ENCODE measurements at regions not wholly inside any gene's neighbourhood (a gene's known extent, or its start where the extent isn't known, plus 50 kb on each side); places are given as distances from the start of the nearest gene placed in this dataset.

GRCh38 chr10:4006051-4006450 is 221.0 kb upstream of the KLF6 start:
- Mint-ChIP-seq H3K4me3 (no peak overlapping the region), H3K36me3 (ENCODE audit: low read depth) (no peaks in the 10 kb centered on the region), H3K27ac (no peak overlapping the region), H3K9me3 (no peaks in the 10 kb centered on the region), H3K4me1 (peaks cover 13% of the 10 kb centered on the region), H3K27me3 (no peaks in the 10 kb centered on the region)
- ChIA-PET POLR2A (no interaction called here), CTCF (no interaction called here)
- TF ChIP-seq CTCF (IDR thresholded peaks at IDR 0.05): no peak
- intact Hi-C loops (cut with micrococcal nuclease): no loop called here
- DNase-seq (no peak), ATAC-seq (ENCODE audit: low read depth) (no peak)

- Mint-ChIP-seq H3K9me3 (peaks cover 7% of the 10 kb centered on the region), H3K4me3 (no peak overlapping the region), H3K27ac (no peak overlapping the region), H3K27me3 (no peaks in the 10 kb centered on the region), H3K36me3 (ENCODE audit: low read depth) (peaks cover 4% of the 10 kb centered on the region), H3K4me1 (peaks cover 13% of the 10 kb centered on the region)
- ChIA-PET POLR2A (no interaction called here), CTCF (no interaction called here)
- TF ChIP-seq CTCF (IDR thresholded peaks at IDR 0.05): no peak
- ATAC-seq (ENCODE audit: low read depth): no peak
- intact Hi-C loops (cut with micrococcal nuclease): no loop called here
- no peak for DNase-seq
Measured at GRCh38 chr10:4004990-4005389, 220.0 kb upstream of the KLF6 start.

GRCh38 chr10:4004144-4004543 is 219.1 kb upstream of the KLF6 start:
- Mint-ChIP-seq H3K36me3 (ENCODE audit: low read depth) (peaks cover 5% of the 10 kb centered on the region), H3K27ac (no peak overlapping the region), H3K9me3 (peaks cover 9% of the 10 kb centered on the region), H3K27me3 (no peaks in the 10 kb centered on the region), H3K4me3 (no peak overlapping the region), H3K4me1 (peaks cover 13% of the 10 kb centered on the region)
- DNase-seq: no peak
- intact Hi-C loops (cut with micrococcal nuclease): no loop called here
- CTCF ChIA-PET: no interaction called here
- no peak for ATAC-seq (ENCODE audit: low read depth)
- POLR2A ChIA-PET: no interaction called here
- no peak for TF ChIP-seq CTCF (IDR thresholded peaks at IDR 0.05)

GRCh38 chr10:4003348-4003973 is 218.5 kb upstream of the KLF6 start:
- no peak overlapping the region for H3K27ac Mint-ChIP-seq
- H3K4me1 Mint-ChIP-seq: peaks cover 13% of the 10 kb centered on the region
- peaks cover 5% of the 10 kb centered on the region for H3K36me3 Mint-ChIP-seq (ENCODE audit: low read depth)
- POLR2A ChIA-PET: no interaction called here
- intact Hi-C loops (cut with micrococcal nuclease): no loop called here
- no peak for DNase-seq
- H3K9me3 Mint-ChIP-seq: peaks cover 9% of the 10 kb centered on the region
- CTCF ChIA-PET: no interaction called here
- no peak overlapping the region for H3K4me3 Mint-ChIP-seq
- peak; percentile 25 for ATAC-seq (ENCODE audit: low read depth)
- H3K27me3 Mint-ChIP-seq: no peaks in the 10 kb centered on the region
- no peak for TF ChIP-seq CTCF (IDR thresholded peaks at IDR 0.05)

GRCh38 chr10:4001811-4002210 is 216.8 kb upstream of the KLF6 start:
- ChIA-PET CTCF (no interaction called here), POLR2A (no interaction called here)
- H3K27me3 Mint-ChIP-seq: no peaks in the 10 kb centered on the region
- H3K27ac Mint-ChIP-seq: no peak overlapping the region
- no peak overlapping the region for H3K4me3 Mint-ChIP-seq
- TF ChIP-seq CTCF (IDR thresholded peaks at IDR 0.05): no peak
- intact Hi-C loops (cut with micrococcal nuclease): no loop called here
- peaks cover 9% of the 10 kb centered on the region for H3K9me3 Mint-ChIP-seq
- ATAC-seq (ENCODE audit: low read depth) (no peak), DNase-seq (no peak)
- peaks cover 5% of the 10 kb centered on the region for H3K36me3 Mint-ChIP-seq (ENCODE audit: low read depth)
- peaks cover 13% of the 10 kb centered on the region for H3K4me1 Mint-ChIP-seq
